HepG2 (cell line): ENCODE measurements at regions not wholly inside any gene's neighbourhood (a gene's known extent, or its start where the extent isn't known, plus 50 kb on each side); places are given as distances from the start of the nearest gene placed in this dataset.

Experiments
- ATAC-seq: fragments of 200-7000 bp; cut with Tn5 transposase; 3 replicates; pipeline ENCODE4 v1.9.1; 2020; ENCODE audit warnings: mild to moderate bottlenecking, moderate library complexity
- BruUV-seq: library from RNA; stranded (reverse); fragments of 400-500 nt; replicated peaks from 2 replicates; lab custom pipeline; 2021; lab: Mats Ljungman, UMichigan
- CTCF ChIA-PET: fragments of 300-600 bp; formaldehyde crosslinking; extraction: SDS; loops from one replicate; lab custom pipeline; 2021; ENCODE audit warnings: low total read pairs, inconsistent platforms, low intra/inter-chr PET ratio; lab: Yijun Ruan, JAX
- POLR2A ChIA-PET: fragments of 350-600 bp; sonication (Branson Sonifier 250); formaldehyde crosslinking; loops from one replicate; lab custom pipeline; 2020; ENCODE audit warnings: antibody characterized with exemption, inconsistent platforms; lab: Yijun Ruan, JAX
- DNase-seq: peaks from one replicate; pipeline ENCODE4 v3.0.0-alpha.2; 2015; ENCODE audit warnings: low spot score
- FAIRE-seq: peaks from 3 replicates; lab custom pipeline; 2011; peaks lifted over from hg19 to GRCh38; lab: Jason Lieb, UNC
- H2AFZ ChIP-seq: one replicate; pipeline ENCODE4 v1.6.1; 2011; ENCODE audit warnings: low read length, inconsistent platforms
- H3K27ac ChIP-seq: fragments of 300-600 bp; 3 replicates; pipeline ENCODE4 v1.8.0; 2011; ENCODE audit warnings: mixed run types, mild to moderate bottlenecking, mixed read lengths, low read length, inconsistent platforms; ENCODE audit not compliant: insufficient read depth; ENCODE audit errors: extremely low read length
- H3K27me3 ChIP-seq, 2 experiments: fragments of 200-600 bp in 1 of 2; 2 replicates in 1 of 2; 3 replicates in 1 of 2; pipeline versions ENCODE4 v1.6.0 to v1.8.0; 2011; ENCODE audit warnings: low read length in 2 of 2, mild to moderate bottlenecking in 2 of 2, moderate library complexity in 2 of 2, inconsistent platforms in 1 of 2; ENCODE audit not compliant: insufficient read depth in 2 of 2, control insufficient read depth in 1 of 2
- H3K36me3 ChIP-seq, 2 experiments: fragments of 200-600 bp in 1 of 2; replicated peaks in 1 of 2; 2 replicates in 1 of 2; 3 replicates in 1 of 2; pipeline versions ENCODE4 v1.5.1 to v1.8.0; 2011; ENCODE audit warnings: low read length in 2 of 2, inconsistent platforms in 1 of 2; ENCODE audit not compliant: insufficient read depth in 2 of 2, control insufficient read depth in 1 of 2
- H3K4me1 ChIP-seq: 2 replicates; pipeline ENCODE4 v1.5.1; 2012; ENCODE audit warnings: low read length, inconsistent platforms; ENCODE audit not compliant: insufficient read depth
- H3K4me2 ChIP-seq: 2 replicates; pipeline ENCODE4 v1.6.0; 2011; ENCODE audit warnings: low read depth, low read length, inconsistent platforms
- H3K4me3 ChIP-seq, 3 experiments: fragments of 200-600 bp in 1 of 3; sonication (generic), shearing (Covaris generic) in 1 of 3; replicated peaks in 1 of 3; 2 replicates each; pipeline ENCODE4 v1.5.1; 2011 to 2016; ENCODE audit warnings: low read length in 3 of 3, inconsistent platforms in 2 of 3, low read depth in 2 of 3, mild to moderate bottlenecking in 2 of 3, control low read depth in 1 of 3, mixed read lengths in 1 of 3; ENCODE audit not compliant: insufficient read depth in 1 of 3
- H3K79me2 ChIP-seq: one replicate; pipeline ENCODE4 v1.6.1; 2011; ENCODE audit warnings: low read length, inconsistent platforms; ENCODE audit not compliant: insufficient read depth
- H3K9ac ChIP-seq: 2 replicates; pipeline ENCODE4 v1.6.0; 2011; ENCODE audit warnings: mild to moderate bottlenecking, low read depth, low read length, inconsistent platforms; ENCODE audit not compliant: insufficient read depth
- H3K9me3 ChIP-seq: 2 replicates; pipeline ENCODE4 v1.5.1; 2012; ENCODE audit warnings: mild to moderate bottlenecking, low read length
- H4K20me1 ChIP-seq: 2 replicates; pipeline ENCODE4 v1.6.0; 2011; ENCODE audit warnings: inconsistent platforms, mild to moderate bottlenecking, low read length, moderate library complexity; ENCODE audit not compliant: insufficient read depth
- AKAP8 ChIP-seq: sonication (generic); formaldehyde crosslinking; IDR thresholded peaks from 2 replicates; pipeline ENCODE4 v1.5.1; 2020; ENCODE audit warnings: mild to moderate bottlenecking, missing genetic modification reagents
- CENPX ChIP-seq: sonication (generic); formaldehyde crosslinking; IDR thresholded peaks from 2 replicates; pipeline ENCODE4 v1.9.0; 2021; ENCODE audit warnings: mild to moderate bottlenecking, missing genetic modification reagents, moderate library complexity
- DZIP1 ChIP-seq: sonication (generic); formaldehyde crosslinking; IDR thresholded peaks from 2 replicates; pipeline ENCODE4 v1.5.0; 2020; ENCODE audit warnings: mild to moderate bottlenecking, missing genetic modification reagents
- ETV6 ChIP-seq: sonication (generic); formaldehyde crosslinking; conservative IDR thresholded peaks from 2 replicates; pipeline ENCODE4 v1.4.0; 2020; ENCODE audit warnings: missing genetic modification reagents
- HHEX ChIP-seq: IDR thresholded peaks from 2 replicates; pipeline ENCODE4 v1.6.1; 2016; ENCODE audit warnings: control low read depth
- MBNL3 ChIP-seq: fragments of 250-450 bp; sonication (Bioruptor Pico); conservative IDR thresholded peaks from 2 replicates; pipeline ENCODE4 v1.8.0; 2022; ENCODE audit warnings: mild to moderate bottlenecking, inconsistent platforms
- MED1 ChIP-seq: sonication (generic); formaldehyde crosslinking; IDR thresholded peaks from 2 replicates; pipeline ENCODE4 v1.4.0; 2020; ENCODE audit warnings: missing genetic modification reagents
- MIER2 ChIP-seq: IDR thresholded peaks from 2 replicates; pipeline ENCODE4 v1.6.1; 2016; ENCODE audit warnings: missing biosample characterization, missing genetic modification reagents
- NCOA2 ChIP-seq: sonication (generic); formaldehyde crosslinking; IDR thresholded peaks from 2 replicates; pipeline ENCODE4 v1.8.0; 2022; ENCODE audit warnings: inconsistent platforms
- SIX4 ChIP-seq: sonication (generic); formaldehyde crosslinking; IDR thresholded peaks from 2 replicates; pipeline ENCODE4 v1.4.0; 2020; ENCODE audit warnings: missing genetic modification reagents
- SP2 ChIP-seq: sonication (generic); formaldehyde crosslinking; IDR thresholded peaks from 2 replicates; pipeline ENCODE4 v1.5.1; 2020; ENCODE audit warnings: mild to moderate bottlenecking, missing genetic modification reagents
- ZNF326 ChIP-seq: sonication (generic); formaldehyde crosslinking; IDR thresholded peaks from 2 replicates; pipeline ENCODE4 v1.4.0; 2020; ENCODE audit warnings: missing genetic modification reagents, borderline replicate concordance
- ZNF724P ChIP-seq: sonication (generic); formaldehyde crosslinking; IDR thresholded peaks from 2 replicates; pipeline ENCODE4 v1.8.0; 2022; ENCODE audit warnings: missing genetic modification reagents, borderline replicate concordance
- WGBS: methylation state at CpG from one replicate; pipeline ENCODE4 v1.1.6; 2017; ENCODE audit warnings: low lambda C conversion rate; 5-methylcytosine and 5-hydroxymethylcytosine counted together
- in situ Hi-C: cut with HindIII; loops from 2 replicates; pipeline ENCODE4 v1.10.0; 2017; ENCODE audit warnings: low pct_unique_long_range_greater_than_20kb; ENCODE audit not compliant: extremely low pct_ligation_motif_present
- intact Hi-C: fragments of 100-400 bp; cut with micrococcal nuclease; formaldehyde crosslinking; loops from one replicate; pipeline ENCODE4 v1.10.0; 2022; ENCODE audit not compliant: unreplicated experiment
- TF ChIP-seq, protein P1 (sequence below): sonication (generic); formaldehyde crosslinking; IDR thresholded peaks from 2 replicates; pipeline ENCODE4 v1.5.0; 2020; ENCODE audit warnings: mild to moderate bottlenecking, missing genetic modification reagents, borderline replicate concordance

DNA sequence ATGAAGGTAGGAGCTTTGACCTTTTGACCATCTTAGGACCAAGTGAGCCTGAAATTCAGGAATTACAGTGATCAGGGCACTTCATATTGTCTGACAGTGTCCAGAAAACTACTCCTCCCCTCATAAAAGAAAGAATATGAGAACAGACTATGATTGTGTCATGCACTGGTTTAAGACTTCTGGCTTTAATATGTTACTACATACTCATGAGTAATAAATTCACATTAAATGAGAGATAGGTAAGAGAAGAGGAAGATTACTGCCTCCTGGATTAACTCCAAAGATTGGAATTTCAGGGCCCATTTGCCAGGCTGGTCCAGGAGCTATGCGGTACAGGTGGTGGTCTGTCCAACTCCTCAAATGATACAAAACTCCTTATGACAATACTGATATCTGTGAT, 213.5 kb upstream of the ADRA1B start:
- no peak overlapping the region for H3K9ac ChIP-seq
- H3K4me3 ChIP-seq, result no peak overlapping the region
- H4K20me1 ChIP-seq, result no peaks in the 10 kb centered on the region
- no peaks in the 10 kb centered on the region for H3K4me1 ChIP-seq
- H3K36me3 ChIP-seq, result no peaks in the 10 kb centered on the region
- no TSS peak for BruUV-seq
- intact Hi-C loops (no loop called here), in situ Hi-C loops (no loop called here)
- H2AFZ ChIP-seq, result no peak overlapping the region
- no peaks in the 10 kb centered on the region for H3K27me3 ChIP-seq
- H3K79me2 ChIP-seq, result no peaks in the 10 kb centered on the region
- H3K27ac ChIP-seq, result no peak overlapping the region
- ChIA-PET CTCF (no interaction called here), POLR2A (no interaction called here)
- ATAC-seq (no peak), FAIRE-seq (no peak), DNase-seq (no peak)
- H3K9me3 ChIP-seq, result peaks cover 8% of the 10 kb centered on the region
- H3K4me2 ChIP-seq, result no peak overlapping the region
- WGBS, result 89% methylated on average over 1 of the region's 1 CpG
- TF ChIP-seq ZNF326, result no peak

GRCh38 chr5:159704160-159704559, 212.1 kb upstream of the ADRA1B start:
- in situ Hi-C loops (no loop called here), intact Hi-C loops (no loop called here)
- Histone ChIP-seq H3K79me2 (no peaks in the 10 kb centered on the region), H4K20me1 (no peaks in the 10 kb centered on the region), H3K9ac (no peak overlapping the region), H3K27ac (no peak overlapping the region), H3K9me3 (peaks cover 11% of the 10 kb centered on the region), H2AFZ (no peak overlapping the region), H3K4me1 (no peaks in the 10 kb centered on the region), H3K4me2 (no peak overlapping the region), H3K36me3 (no peaks in the 10 kb centered on the region), H3K27me3 (no peaks in the 10 kb centered on the region), H3K4me3 (no peak overlapping the region)
- ChIA-PET POLR2A (no interaction called here), CTCF (no interaction called here)
- 1% methylated on average over 3 of the region's 3 CpGs for WGBS
- ATAC-seq (no peak), DNase-seq (no peak), FAIRE-seq (no peak)
- no peak for TF ChIP-seq DZIP1
- TF ChIP-seq SP2, result no peak
- no peak for TF ChIP-seq MIER2 (CRISPR knock-in tag)
- no peak for TF ChIP-seq HHEX (CRISPR knock-in tag)
- TF ChIP-seq, protein P1, sequence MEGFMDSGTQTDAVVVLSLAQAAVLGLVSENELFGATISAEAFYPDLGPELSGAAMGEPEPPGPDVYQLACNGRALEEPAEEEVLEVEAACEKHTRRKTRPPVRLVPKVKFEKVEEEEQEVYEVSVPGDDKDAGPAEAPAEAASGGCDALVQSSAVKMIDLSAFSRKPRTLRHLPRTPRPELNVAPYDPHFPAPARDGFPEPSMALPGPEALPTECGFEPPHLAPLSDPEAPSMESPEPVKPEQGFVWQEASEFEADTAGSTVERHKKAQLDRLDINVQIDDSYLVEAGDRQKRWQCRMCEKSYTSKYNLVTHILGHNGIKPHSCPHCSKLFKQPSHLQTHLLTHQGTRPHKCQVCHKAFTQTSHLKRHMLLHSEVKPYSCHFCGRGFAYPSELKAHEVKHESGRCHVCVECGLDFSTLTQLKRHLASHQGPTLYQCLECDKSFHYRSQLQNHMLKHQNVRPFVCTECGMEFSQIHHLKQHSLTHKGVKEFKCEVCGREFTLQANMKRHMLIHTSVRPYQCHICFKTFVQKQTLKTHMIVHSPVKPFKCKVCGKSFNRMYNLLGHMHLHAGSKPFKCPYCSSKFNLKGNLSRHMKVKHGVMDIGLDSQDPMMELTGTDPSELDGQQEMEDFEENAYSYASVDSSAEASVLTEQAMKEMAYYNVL (CRISPR knock-in tag), result no peak
- no peak for TF ChIP-seq ETV6
- TF ChIP-seq ZNF724P (CRISPR knock-in tag), result no peak
- TF ChIP-seq SIX4 (CRISPR knock-in tag), result no peak
- TF ChIP-seq NCOA2 (CRISPR knock-in tag), result no peak
- no peak for TF ChIP-seq AKAP8 (CRISPR knock-in tag)
- TF ChIP-seq MED1 (CRISPR knock-in tag), result no peak
- TF ChIP-seq CENPX (CRISPR knock-in tag), result no peak
- TF ChIP-seq MBNL3 (CRISPR knock-in tag), result no peak
- no TSS peak for BruUV-seq
